ENCODE measurements at regions not wholly inside any gene's neighbourhood (a gene's known extent, or its start where the extent isn't known, plus 50 kb on each side); places are given as distances from the start of the nearest gene placed in this dataset.
A peak's percentile ranks its signal among the peaks of the same experiment; 100 is the strongest.

- peaks cover 13 to 32% of the 10 kb centered on the region in 2 donors for H3K27me3 ChIP-seq (ENCODE audit: control insufficient read depth in 2 of 2, insufficient read depth in 2 of 2, low read length in 2 of 2)
- peaks cover 53 to 74% (median 55%) of the 10 kb centered on the region in 3 donors for H3K27me3 Mint-ChIP-seq (ENCODE audit: low read depth in 3 of 3)
- WGBS (ENCODE audit: insufficient coverage): 40% methylated on average over 2 of the region's 3 CpGs
Observed at GRCh38 chr16:86347090-86347489, 163.2 kb upstream of the FOXF1 start.

GRCh38 chr16:86347916-86348555 lies 162.3 kb upstream of the FOXF1 start:
- H3K4me2 ChIP-seq (replicated peaks; ENCODE audit: extremely low read depth, low read length, poor library complexity, severe bottlenecking): no peak overlapping the region
- H3K27ac ChIP-seq (ENCODE audit: low read depth in 1 of 2, low read length in 2 of 2): no peak overlapping the region
- H3K27ac Mint-ChIP-seq: no peak overlapping the region
- H3K9ac ChIP-seq (ENCODE audit: insufficient read depth, low read length, poor library complexity, severe bottlenecking): no peak overlapping the region
- no peaks in the 10 kb centered on the region for H3K36me3 ChIP-seq (replicated peaks in 1 of 2; ENCODE audit: control insufficient read depth in 1 of 2, insufficient read depth in 2 of 2, low read length in 2 of 2)
- no peaks in the 10 kb centered on the region for H4K20me1 ChIP-seq (ENCODE audit: insufficient read depth, low read length)
- DNase-seq: no peak
- H3K9me3 Mint-ChIP-seq: peaks cover 0 to 5% (median 2%) of the 10 kb centered on the region in 7 donors
- WGBS (ENCODE audit: insufficient coverage): 70% methylated on average over 11 of the region's 11 CpGs
- peaks cover 4 to 24% of the 10 kb centered on the region in 2 donors for H3K27me3 ChIP-seq (ENCODE audit: control insufficient read depth in 2 of 2, insufficient read depth in 2 of 2, low read length in 2 of 2)
- H3K4me3 ChIP-seq (replicated peaks in 1 of 3; ENCODE audit: low read depth in 2 of 3, low read length in 3 of 3): no peak overlapping the region
- no peak overlapping the region for H3K4me3 Mint-ChIP-seq
- TF ChIP-seq, protein P1, sequence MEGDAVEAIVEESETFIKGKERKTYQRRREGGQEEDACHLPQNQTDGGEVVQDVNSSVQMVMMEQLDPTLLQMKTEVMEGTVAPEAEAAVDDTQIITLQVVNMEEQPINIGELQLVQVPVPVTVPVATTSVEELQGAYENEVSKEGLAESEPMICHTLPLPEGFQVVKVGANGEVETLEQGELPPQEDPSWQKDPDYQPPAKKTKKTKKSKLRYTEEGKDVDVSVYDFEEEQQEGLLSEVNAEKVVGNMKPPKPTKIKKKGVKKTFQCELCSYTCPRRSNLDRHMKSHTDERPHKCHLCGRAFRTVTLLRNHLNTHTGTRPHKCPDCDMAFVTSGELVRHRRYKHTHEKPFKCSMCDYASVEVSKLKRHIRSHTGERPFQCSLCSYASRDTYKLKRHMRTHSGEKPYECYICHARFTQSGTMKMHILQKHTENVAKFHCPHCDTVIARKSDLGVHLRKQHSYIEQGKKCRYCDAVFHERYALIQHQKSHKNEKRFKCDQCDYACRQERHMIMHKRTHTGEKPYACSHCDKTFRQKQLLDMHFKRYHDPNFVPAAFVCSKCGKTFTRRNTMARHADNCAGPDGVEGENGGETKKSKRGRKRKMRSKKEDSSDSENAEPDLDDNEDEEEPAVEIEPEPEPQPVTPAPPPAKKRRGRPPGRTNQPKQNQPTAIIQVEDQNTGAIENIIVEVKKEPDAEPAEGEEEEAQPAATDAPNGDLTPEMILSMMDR (IDR thresholded peaks at IDR 0.05): no peak
- intact Hi-C loops (cut with micrococcal nuclease): no loop called here
- H3K27me3 Mint-ChIP-seq (ENCODE audit: low read depth in 3 of 3): peaks cover 44 to 68% (median 50%) of the 10 kb centered on the region in 3 donors
- H2AFZ ChIP-seq (ENCODE audit: insufficient read depth, low read depth, low read length, poor library complexity, severe bottlenecking): no peak overlapping the region
- no peaks in the 10 kb centered on the region for H3K9me3 ChIP-seq (replicated peaks in 1 of 2; ENCODE audit: control insufficient read depth in 1 of 2, insufficient read depth in 1 of 2, low read length in 2 of 2)
- no peaks in the 10 kb centered on the region for H3K4me1 ChIP-seq (ENCODE audit: control insufficient read depth in 1 of 2, insufficient read depth in 2 of 2, low read length in 2 of 2)
- no peaks in the 10 kb centered on the region for H3K79me2 ChIP-seq (ENCODE audit: insufficient read depth, low read length)
- H3K36me3 Mint-ChIP-seq: no peaks in the 10 kb centered on the region
- H3K4me1 Mint-ChIP-seq: no peaks in the 10 kb centered on the region

More at GRCh38 chr16:86347090-86347489, 163.2 kb upstream of the FOXF1 start:
- no peaks in the 10 kb centered on the region for H3K9me3 ChIP-seq (replicated peaks in 1 of 2; ENCODE audit: control insufficient read depth in 1 of 2, insufficient read depth in 1 of 2, low read length in 2 of 2)
- H3K27ac ChIP-seq (ENCODE audit: low read depth in 1 of 2, low read length in 2 of 2): no peak overlapping the region
- H3K9me3 Mint-ChIP-seq: peaks cover 0 to 5% (median 2%) of the 10 kb centered on the region in 7 donors
- H3K36me3 ChIP-seq (replicated peaks in 1 of 2; ENCODE audit: control insufficient read depth in 1 of 2, insufficient read depth in 2 of 2, low read length in 2 of 2): no peaks in the 10 kb centered on the region
- no peak overlapping the region for H3K4me3 ChIP-seq (replicated peaks in 1 of 3; ENCODE audit: low read depth in 2 of 3, low read length in 3 of 3)
- no peak overlapping the region for H3K9ac ChIP-seq (ENCODE audit: insufficient read depth, low read length, poor library complexity, severe bottlenecking)
- peak overlapping the region in 1 of 2 donors; percentile 12 for H3K4me3 Mint-ChIP-seq
- DNase-seq: peak in 1 of 3 donors; percentile 30
- H2AFZ ChIP-seq (ENCODE audit: insufficient read depth, low read depth, low read length, poor library complexity, severe bottlenecking): no peak overlapping the region
- TF ChIP-seq, protein P1 (IDR thresholded peaks at IDR 0.05): no peak
- no peaks in the 10 kb centered on the region for H3K36me3 Mint-ChIP-seq
- intact Hi-C loops (cut with micrococcal nuclease): no loop called here
- H3K27ac Mint-ChIP-seq: no peak overlapping the region
- no peaks in the 10 kb centered on the region for H3K4me1 ChIP-seq (ENCODE audit: control insufficient read depth in 1 of 2, insufficient read depth in 2 of 2, low read length in 2 of 2)
- no peaks in the 10 kb centered on the region for H3K4me1 Mint-ChIP-seq
- H3K4me2 ChIP-seq (replicated peaks; ENCODE audit: extremely low read depth, low read length, poor library complexity, severe bottlenecking): no peak overlapping the region
- H3K79me2 ChIP-seq (ENCODE audit: insufficient read depth, low read length): no peaks in the 10 kb centered on the region
- H4K20me1 ChIP-seq (ENCODE audit: insufficient read depth, low read length): no peaks in the 10 kb centered on the region
